Uterus (tissue), 3 donors: ENCODE measurements at regions not wholly inside any gene's neighbourhood (a gene's known extent, or its start where the extent isn't known, plus 50 kb on each side); places are given as distances from the start of the nearest gene placed in this dataset.

ENCODE experiments used
- DNase-seq, 2 donors: peaks; one replicate each; pipeline ENCODE4 v3.0.0-alpha.2; 2019 to 2020
- H3K27ac ChIP-seq, 2 donors: fragments of 200-600 bp; sonication (generic); 1 replicate in 1 of 2; 2 replicates in 1 of 2; pipeline ENCODE4 v1.5.1; 2016 to 2018
- H3K27me3 ChIP-seq, 2 donors: fragments of 200-600 bp; sonication (generic); one replicate each; pipeline ENCODE4 v1.5.1; 2018 to 2019; ENCODE audit warnings: control low read depth in 1 of 2
- H3K36me3 ChIP-seq, 2 donors: fragments of 200-600 bp; sonication (generic); one replicate each; pipeline ENCODE4 v1.5.1; 2019; ENCODE audit warnings: control low read depth in 1 of 2
- H3K4me1 ChIP-seq, 2 donors: fragments of 200-600 bp; sonication (generic); one replicate each; pipeline ENCODE4 v1.5.1; 2018 to 2019; ENCODE audit warnings: control low read depth in 1 of 2
- H3K4me3 ChIP-seq, 2 donors: fragments of 200-600 bp; sonication (generic); 1 replicate in 1 of 2; 2 replicates in 1 of 2; pipeline ENCODE4 v1.5.1; 2018 to 2019; ENCODE audit warnings: mild to moderate bottlenecking in 1 of 2
- H3K9me3 ChIP-seq, 2 donors: fragments of 200-600 bp; sonication (generic); one replicate each; pipeline ENCODE4 v1.5.1; 2019; ENCODE audit warnings: control low read depth in 1 of 2
- CTCF ChIP-seq, 4 experiments: fragments of 200-600 bp in 2 of 4; fragments of 450-650 bp in 2 of 4; sonication (generic) in 2 of 4; IDR thresholded peaks; one replicate each; pipeline ENCODE4 v1.5.1; 2016 to 2019; ENCODE audit warnings: antibody characterized with exemption in 4 of 4, mild to moderate bottlenecking in 2 of 4, moderate library complexity in 1 of 4
- POLR2A ChIP-seq, 2 donors: fragments of 450-650 bp; IDR thresholded peaks; one replicate each; pipeline ENCODE4 v1.6.1; 2016; ENCODE audit warnings: antibody characterized with exemption in 2 of 2, mild to moderate bottlenecking in 1 of 2, moderate library complexity in 1 of 2
- intact Hi-C: fragments of 100-400 bp; cut with DNase I; formaldehyde crosslinking; loops from one replicate; pipeline ENCODE4 v1.15.1; 2023; ENCODE audit warnings: low total_unique reads
- donor health status: DM: yes; HTN: yes; CAD: no.

- Histone ChIP-seq H3K4me3 (no peak overlapping the region), H3K4me1 (no peaks in the 10 kb centered on the region), H3K27me3 (no peaks in the 10 kb centered on the region), H3K27ac (no peak overlapping the region), H3K9me3 (no peaks in the 10 kb centered on the region), H3K36me3 (no peaks in the 10 kb centered on the region)
- intact Hi-C loops: no loop called here
- DNase-seq: no peak
- TF ChIP-seq CTCF (IDR thresholded peaks at IDR 0.05) (no peak), POLR2A (IDR thresholded peaks at IDR 0.05) (no peak)
Observed at GRCh38 chr11:106497822-106498221, 420.4 kb downstream of the AASDHPPT start.

- Histone ChIP-seq H3K27ac (no peak overlapping the region), H3K4me1 (no peaks in the 10 kb centered on the region), H3K27me3 (no peaks in the 10 kb centered on the region), H3K4me3 (no peak overlapping the region), H3K9me3 (no peaks in the 10 kb centered on the region), H3K36me3 (no peaks in the 10 kb centered on the region)
- intact Hi-C loops: no loop called here
- no peak for DNase-seq
- no peak for TF ChIP-seq POLR2A (IDR thresholded peaks at IDR 0.05)
- no peak for TF ChIP-seq CTCF (IDR thresholded peaks at IDR 0.05)
Observed at GRCh38 chr11:106503901-106504300, 426.4 kb downstream of the AASDHPPT start.

- Histone ChIP-seq H3K9me3 (no peaks in the 10 kb centered on the region), H3K27ac (no peak overlapping the region), H3K4me3 (no peak overlapping the region), H3K36me3 (no peaks in the 10 kb centered on the region), H3K27me3 (no peaks in the 10 kb centered on the region), H3K4me1 (no peaks in the 10 kb centered on the region)
- intact Hi-C loops: no loop called here
- no peak for DNase-seq
- TF ChIP-seq POLR2A (IDR thresholded peaks at IDR 0.05) (no peak), CTCF (IDR thresholded peaks at IDR 0.05) (no peak)
Observed at GRCh38 chr11:106507645-106508306, 430.3 kb downstream of the AASDHPPT start.

- no peaks in the 10 kb centered on the region for H3K4me1 ChIP-seq
- no peak overlapping the region for H3K4me3 ChIP-seq
- no peaks in the 10 kb centered on the region for H3K27me3 ChIP-seq
- TF ChIP-seq POLR2A (IDR thresholded peaks at IDR 0.05): no peak
- TF ChIP-seq CTCF (IDR thresholded peaks at IDR 0.05): no peak
- intact Hi-C loops: no loop called here
- H3K27ac ChIP-seq: no peak overlapping the region
- no peaks in the 10 kb centered on the region for H3K36me3 ChIP-seq
- no peaks in the 10 kb centered on the region for H3K9me3 ChIP-seq
- DNase-seq: no peak
Observed at GRCh38 chr11:106514706-106515105, 437.2 kb downstream of the AASDHPPT start.

DNA sequence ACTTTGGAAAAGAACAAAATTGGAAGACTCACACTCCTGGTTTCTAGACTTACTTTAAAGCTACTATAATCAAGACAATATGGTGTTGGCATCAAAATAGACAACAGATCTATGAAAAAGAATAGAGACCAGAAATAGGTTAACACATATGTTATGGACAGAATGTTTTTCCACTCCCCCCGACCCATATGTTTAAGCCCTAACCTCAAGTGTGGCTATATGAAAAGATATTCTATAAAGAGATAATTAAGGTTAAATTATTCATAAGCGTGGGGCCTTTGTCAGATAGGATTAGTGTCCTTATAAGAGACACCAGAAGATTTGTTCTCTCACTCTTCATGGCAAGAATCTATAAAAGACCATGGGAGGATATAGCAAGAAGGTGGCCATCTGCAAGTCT, 440.0 kb downstream of the AASDHPPT start:
- H3K27me3 ChIP-seq: no peaks in the 10 kb centered on the region
- no peak for TF ChIP-seq CTCF (IDR thresholded peaks at IDR 0.05)
- H3K9me3 ChIP-seq: no peaks in the 10 kb centered on the region
- intact Hi-C loops: no loop called here
- no peaks in the 10 kb centered on the region for H3K36me3 ChIP-seq
- H3K4me3 ChIP-seq: no peak overlapping the region
- H3K27ac ChIP-seq: no peak overlapping the region
- H3K4me1 ChIP-seq: no peaks in the 10 kb centered on the region
- no peak for DNase-seq
